Fibroblast of gingiva (primary cell): ENCODE measurements at regions not wholly inside any gene's neighbourhood (a gene's known extent, or its start where the extent isn't known, plus 50 kb on each side); places are given as distances from the start of the nearest gene placed in this dataset.

Experiments used
- DNase-seq: peaks from one replicate; pipeline ENCODE4 v3.0.0-alpha.2; 2011; ENCODE audit warnings: low read depth

DNA sequence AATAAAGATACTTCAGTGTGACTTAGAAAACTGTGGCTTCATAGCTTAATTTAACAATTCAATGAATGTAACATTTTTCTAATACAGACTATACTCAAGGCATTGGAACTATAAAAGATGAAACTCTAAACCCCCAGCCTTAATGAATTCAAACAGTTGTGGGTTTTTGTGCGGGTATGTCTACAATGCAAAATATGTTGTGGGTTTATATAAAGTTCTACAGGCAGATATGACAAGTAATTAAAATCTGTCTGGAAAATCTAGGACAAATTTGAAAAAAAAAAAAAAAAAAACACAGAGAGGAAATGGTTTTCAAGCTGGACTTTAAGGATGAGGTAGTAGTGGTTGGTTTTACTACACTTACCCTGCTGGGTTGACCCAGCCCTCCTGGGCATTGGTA is 467.5 kb upstream of the TLE4 start:
- DNase-seq = no peak

DNA sequence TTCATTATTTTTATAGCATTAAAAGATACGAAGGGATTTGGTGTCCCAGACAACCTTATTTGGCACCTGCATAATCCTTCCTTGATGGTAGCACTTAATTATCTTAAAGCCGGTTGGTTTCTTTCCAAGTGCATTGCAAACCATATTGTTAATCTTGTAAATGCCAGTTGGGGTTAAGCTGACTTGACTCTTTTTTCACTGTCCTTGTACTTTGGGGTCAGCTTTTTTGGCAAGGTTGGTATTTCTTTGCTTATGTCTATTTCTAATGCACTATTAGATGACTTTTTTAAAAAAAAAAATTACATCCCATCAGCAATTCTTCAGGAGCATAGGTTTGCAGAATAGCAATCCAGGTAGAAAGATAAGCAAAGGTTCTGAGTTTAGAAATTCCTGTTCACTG is 466.8 kb upstream of the TLE4 start:
- no peak for DNase-seq

DNA sequence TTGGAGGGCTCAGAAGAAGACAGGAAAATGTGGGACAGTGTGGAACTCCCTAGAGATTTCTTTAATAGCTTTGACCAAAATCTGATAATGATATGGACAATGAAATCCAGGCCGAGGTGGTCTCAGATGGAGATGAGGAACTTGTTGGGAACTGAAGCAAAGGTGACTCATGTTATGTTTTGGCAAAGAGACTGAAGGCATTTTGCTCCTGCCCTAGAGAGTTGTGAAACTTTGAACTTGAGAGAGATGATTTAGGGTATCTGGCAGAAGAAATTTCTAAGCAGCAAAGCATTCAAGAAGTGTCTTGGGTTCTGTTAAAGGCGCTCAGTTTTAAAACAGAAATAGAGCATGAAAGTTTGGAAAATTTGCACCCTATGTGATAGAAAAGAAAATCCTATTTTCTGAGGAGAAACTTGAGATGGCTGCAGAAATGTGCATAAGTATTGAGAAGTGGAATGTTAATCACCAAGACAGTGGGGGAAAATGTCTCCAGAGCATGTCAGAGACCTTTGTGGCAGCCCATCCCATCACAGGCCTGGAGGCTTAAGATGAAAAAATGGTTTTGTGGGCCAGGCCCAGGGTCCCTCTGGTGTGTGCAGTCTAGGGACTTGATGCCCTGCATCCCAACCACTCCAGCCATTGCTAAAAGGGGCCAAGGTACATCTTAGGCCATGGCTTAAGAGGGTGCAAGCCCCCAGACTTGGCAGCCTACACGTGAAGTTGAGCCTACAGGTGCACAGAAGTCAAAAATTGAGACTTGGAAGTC is 463.7 kb upstream of the TLE4 start:
- DNase-seq = peak; percentile 11

DNA sequence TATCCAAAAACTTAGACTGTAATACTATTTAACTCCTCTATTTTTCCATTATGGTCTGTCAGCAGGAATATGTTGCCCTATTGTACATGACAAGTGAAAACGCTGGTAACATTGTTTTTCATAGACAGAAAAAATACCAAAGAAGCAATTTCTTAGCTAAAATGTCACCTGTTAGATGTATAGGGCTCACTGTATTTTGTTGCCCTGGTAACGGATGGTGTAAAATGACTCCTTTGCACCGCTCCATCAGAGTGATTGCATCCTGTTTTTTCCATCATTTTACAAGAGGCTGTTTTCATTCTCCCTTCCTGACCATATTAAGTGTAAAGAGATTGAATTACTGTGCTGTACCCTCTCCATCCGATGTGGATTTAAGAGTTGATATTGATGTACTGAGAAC is 460.1 kb upstream of the TLE4 start:
- DNase-seq = no peak

DNA sequence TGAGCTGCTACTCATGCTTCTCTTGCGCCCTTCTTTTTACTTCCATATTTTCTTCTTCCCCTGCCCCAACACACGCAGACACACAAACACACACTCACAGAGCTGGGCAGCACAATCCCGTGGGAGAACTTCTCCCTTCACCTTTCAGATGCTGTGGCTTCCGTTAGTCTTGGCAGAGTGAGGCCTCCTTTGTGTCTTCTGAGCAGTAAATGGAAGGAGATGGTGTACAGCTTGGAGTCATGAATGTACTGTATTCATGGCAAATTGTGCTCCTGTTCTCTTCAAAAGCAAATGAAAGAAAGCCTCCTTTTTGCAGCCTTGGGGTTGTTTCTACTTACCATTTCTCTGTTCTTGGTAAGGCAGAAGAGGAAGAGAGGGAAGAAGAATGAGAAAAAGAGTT is 456.6 kb upstream of the TLE4 start:
- no peak for DNase-seq

DNA sequence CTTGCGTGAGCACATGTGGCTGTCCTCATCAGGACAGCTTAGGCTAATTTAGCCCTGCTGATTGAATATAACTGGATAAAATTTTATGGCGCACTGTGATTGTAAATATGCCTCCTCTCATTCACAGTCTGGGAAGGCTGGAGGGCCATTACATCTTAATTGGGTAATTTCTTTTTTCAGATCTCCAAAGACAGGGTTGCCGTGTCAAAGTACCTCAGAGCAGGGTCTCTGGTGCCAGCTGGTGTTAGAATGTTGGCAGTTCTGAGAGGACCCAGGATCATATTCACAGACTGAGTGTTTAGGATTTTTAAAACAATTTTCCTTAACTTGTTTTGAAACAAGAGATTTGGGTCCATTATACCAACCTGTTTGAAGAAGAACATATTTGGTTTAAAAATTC is 455.7 kb upstream of the TLE4 start:
- DNase-seq = no peak

DNA sequence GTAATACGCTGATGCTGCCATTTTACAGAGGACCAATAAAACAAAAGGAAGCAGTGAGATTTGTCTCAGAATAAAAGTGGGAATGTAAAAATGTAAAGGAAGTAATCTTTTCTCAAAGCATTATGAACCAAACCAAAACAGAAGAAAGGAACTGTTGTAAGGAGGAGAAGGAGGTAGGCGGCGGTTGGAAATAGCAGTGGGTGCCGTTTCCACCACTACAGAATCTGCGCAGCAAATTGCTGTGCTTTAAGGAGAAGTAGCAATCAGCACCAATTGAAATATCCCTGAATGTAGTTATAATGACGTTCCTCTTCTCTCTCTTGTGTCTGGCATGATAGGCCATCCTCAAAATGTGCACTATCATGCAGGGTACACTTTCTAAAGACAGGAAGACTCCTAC is 455.1 kb upstream of the TLE4 start:
- DNase-seq = no peak

DNA sequence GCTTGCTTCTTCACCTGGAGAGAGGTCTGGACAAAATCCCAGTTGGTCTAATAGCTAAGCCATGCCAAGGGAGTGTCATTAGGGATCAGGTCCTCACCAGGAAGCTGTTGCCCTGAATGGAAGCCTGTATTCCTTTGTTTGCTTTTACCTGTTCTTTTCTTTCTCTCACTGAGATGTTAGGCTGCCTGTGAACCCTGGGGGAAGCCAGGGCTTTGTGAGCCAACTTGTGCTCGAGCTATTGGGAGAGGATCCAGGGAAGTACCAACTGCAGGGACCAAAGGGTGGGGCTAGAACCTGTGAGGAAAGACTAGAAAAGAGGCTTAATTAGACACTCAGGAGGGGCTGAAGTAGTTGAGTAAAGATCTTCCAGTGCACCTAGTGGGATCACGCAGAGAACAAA is 451.2 kb upstream of the TLE4 start:
- DNase-seq = no peak

DNA sequence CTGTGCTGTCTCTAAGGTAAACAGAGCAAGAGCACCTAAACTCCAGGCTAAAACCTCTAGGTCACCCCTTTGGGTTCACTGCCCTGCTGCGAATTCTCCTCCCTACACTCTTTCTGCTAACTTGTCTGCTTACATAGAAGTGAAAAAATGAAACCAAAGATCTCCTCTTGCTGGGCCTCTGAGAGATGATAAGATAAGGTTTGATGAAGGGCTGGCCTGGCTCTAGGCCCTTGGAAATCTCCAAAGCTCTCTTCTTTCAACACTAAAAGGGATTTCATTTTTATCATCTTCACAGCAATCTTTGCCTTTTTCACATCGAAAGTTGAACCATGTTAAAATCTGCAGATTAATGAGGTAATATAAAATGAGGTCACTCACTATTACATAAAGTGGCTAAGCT is 450.8 kb upstream of the TLE4 start:
- no peak for DNase-seq

DNA sequence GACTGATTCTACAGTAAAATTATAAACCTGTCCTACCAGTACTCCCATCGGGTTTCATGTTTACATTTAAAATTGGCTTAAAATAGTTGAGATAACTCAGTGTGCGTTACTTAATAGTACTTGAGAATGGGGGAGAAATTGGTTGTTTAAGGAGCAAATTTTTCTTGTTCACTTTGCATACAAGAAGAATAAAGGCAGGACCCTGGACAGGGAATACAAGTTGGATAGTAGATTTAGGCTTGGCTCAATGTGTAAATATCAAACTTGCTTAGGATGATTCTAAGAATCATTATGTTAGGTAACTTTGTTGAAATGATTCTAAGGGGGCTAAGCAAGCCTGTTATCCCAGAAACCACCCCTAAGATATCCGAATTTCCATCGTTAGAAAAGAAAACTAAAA is 448.4 kb upstream of the TLE4 start:
- no peak for DNase-seq

DNA sequence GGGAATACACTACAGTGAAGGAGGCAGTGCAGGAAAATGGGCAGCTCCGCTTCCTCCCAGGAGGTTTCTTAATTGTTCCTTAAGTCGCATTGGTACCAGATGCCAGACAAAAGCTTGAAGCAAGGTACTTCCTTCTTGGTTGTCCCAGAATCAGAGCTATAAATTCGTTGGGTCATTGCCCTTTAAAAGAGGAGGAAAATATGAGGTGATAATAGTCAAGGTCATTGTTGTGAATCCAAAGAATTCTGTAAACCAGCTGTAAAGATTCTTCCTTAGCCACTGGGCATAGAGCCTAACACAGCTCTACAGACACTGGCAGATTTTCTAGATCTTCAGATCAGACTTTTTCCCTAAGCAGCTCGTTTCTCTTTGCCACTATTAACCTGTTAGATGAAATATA is 444.1 kb upstream of the TLE4 start:
- no peak for DNase-seq

DNA sequence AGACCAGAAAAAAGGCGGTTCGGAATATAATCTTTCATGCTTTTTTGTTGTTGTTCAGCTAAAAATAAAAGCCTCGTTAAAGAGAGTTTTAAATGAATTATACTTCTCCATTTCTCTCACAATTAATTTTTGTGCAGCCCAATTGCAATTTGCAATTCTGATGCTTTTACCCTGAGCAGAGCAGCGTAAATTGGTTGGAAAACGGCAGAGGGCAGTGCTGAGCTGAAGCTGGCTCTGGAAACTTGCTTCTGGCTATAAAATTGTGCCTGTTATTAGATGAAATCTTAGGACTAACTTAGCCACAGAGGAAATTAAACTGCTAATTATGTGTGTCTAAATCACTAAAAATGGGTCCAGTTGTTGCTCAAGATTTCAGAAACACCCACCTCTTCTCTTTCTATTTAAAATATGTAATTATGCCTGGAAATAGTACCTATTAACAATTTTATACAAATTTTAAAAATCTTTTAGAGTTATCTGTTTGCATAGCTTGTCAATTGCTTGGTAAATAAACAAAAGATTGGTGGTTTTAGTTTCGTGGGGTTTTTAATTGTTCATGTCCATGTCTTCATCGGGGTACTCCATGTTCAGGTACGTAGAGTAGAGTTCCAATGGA is 441.8 kb upstream of the TLE4 start:
- DNase-seq = peak; percentile 44

DNA sequence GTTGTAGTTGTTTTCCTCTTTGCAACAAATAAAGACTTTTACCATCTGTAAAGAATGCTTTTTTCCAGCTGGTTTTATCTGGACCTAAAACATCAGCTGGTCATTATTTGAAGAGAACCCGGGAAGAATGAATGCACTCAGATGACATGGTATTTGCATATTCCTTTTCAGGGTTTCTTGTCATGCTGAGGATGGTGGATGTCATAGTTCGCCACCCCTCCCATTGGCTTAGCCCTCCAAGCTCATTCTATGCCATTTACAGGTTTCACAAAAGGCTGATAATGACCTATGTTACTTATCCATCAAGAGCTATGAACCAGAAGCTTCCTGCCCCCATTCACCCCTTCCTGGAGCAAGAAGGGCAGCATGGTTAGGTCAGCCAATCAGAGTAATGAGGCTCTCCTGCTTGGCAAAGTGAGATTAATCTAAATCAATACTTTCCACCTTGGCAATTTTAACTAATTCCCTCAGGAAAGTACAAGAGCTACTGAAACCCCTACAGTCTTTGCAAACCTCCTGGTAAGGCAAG is 440.5 kb upstream of the TLE4 start:
- DNase-seq = no peak

DNA sequence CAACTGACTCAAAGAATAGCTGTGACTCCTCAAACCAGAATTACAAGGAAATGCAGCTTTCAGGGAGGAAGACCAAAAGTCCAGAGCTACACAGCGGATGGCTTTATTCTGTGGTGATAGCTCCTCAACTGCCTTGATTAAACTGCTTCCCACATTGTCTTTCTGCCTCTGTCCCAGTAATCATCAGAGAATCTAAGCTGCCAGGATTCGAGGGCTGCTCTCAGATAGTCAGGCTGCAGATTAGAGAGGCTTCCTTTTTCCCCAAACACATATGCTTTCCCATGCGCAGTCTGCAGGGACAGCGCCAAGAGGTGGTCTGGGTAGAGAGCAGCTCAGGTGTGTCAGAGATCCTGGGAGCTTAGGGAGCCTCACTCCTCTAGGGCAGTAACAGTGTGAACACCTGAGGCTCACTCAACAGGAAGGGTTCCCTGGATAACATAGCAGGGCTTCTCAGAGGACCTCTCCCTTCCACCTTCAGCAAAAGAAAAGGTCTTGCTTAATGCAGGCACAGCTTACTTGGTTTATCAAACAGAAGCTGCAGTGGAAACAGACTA is 439.9 kb upstream of the TLE4 start:
- DNase-seq = no peak

DNA sequence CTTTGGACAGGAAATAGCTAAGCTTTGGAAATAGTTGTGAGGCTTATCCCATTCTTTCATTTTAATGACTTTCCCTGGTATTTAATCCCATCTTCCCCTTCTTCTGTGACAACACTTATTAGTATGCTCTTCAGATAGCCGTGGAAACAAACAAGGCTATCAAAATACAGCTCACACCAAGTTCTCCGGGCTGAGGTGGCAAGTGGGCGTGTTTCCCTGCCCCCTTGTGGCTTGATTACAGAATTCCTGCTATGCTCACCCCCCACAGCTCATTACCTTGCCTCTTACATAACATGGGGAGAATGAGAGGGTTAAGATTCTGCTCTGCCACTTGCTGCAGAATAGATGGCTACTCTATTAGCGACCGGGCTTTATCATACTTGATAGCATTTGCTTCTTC is 437.1 kb upstream of the TLE4 start:
- no peak for DNase-seq

DNA sequence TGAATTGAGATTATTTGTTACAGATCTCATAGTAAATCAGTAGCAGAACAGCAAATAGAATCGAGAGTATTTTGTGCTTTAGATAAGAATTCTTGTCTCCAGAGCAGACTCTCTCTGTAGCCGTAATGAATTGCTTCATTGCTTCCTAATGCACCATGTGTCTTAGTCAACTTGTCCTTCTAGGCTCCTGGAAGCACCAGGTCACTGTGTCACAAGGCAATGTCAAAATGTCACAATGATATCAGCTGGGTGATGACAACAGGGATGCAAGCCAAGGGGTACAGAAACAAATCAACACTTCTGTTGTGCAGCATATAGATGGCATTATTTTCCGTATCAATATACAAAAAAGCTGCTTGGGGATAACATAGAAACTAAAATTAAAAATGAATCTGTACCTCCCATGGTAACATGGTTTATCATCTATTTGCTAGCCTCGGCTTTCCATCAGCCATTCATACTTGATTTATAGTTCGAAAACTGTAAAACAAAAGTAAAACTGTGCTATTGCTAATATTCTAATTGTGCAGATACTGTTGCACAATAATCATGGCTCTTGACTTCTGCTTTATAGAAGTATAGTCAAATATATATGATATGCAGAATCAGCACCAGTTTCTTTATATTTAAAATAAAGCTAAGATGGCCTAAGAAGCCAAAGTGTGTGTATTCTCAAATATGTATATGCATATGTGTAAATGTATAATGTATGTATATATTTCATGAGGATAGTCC is 435.9 kb upstream of the TLE4 start:
- DNase-seq = no peak

DNA sequence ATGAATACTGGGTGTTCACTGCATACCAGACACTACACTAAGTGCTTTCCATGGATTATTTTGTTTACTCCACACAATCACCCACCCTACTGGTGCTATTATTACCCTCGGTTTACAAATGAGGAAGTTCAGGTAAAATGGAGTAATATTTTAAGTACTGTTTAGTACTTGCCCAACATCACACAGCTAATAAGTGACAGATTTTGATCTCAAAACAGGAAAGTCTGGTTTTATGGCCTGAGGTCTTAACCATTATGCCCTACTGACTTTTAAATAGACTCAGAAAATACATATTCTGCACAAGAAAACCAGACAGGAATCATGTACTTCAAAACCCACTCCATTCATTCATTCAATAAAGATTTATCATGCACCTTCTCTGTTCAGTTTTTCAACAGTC is 431.0 kb upstream of the TLE4 start:
- DNase-seq = no peak

DNA sequence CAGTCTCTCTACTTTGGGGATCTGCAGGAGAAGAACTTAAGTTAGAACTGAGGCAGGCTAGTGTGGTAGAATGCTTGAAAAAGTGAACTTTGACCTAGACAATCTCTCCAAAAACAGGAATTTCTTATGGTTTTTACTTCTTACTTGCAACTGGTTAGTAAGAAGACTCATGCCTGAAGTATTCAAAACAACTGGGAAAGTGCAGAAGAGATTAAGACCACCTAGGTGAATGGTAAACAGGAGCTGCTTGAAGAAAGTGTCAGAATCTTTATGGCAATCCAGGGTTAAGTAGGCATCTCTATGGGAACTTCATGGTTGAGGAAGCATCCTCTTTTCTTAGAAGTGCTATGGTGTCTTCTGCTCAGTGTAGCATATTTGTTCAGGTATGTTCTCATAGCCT is 428.6 kb upstream of the TLE4 start:
- DNase-seq = no peak

DNA sequence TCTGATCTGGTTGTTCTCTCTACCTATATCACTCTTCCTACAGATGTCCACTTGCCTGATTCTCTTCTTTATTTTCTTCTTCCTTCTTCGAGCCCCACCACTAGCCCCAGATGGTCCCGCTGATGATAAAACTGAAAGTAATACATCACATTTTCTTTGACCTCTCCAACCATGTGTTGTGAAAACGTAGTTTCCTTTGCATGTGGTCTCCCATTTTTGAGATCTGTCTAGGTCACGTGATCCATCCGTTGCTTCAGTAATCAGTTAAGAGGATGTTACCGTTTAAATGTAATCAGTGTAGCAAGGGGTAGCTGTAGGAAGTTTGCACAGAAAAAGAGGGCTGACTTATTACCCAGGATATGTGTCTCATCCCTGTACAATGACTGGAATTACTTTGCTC is 426.3 kb upstream of the TLE4 start:
- no peak for DNase-seq

DNA sequence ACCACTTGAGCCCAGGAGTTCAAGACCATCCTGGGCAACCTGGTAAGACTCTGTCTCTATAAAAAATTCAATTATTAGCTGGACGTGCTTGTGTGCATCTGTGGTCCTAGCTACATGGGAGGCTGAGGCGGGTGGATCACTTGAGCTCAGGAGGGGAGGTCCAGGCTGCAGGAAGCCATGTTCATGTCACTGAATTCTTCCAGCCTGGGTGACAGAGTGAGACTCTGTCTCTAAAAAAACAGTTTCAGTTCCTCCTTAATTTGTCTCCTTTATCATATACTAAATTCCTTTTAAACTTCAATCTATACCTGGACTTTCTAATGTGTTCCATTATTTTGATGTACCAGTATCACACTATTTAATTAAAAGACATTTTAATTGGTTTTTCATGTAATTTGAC is 422.2 kb upstream of the TLE4 start:
- no peak for DNase-seq

DNA sequence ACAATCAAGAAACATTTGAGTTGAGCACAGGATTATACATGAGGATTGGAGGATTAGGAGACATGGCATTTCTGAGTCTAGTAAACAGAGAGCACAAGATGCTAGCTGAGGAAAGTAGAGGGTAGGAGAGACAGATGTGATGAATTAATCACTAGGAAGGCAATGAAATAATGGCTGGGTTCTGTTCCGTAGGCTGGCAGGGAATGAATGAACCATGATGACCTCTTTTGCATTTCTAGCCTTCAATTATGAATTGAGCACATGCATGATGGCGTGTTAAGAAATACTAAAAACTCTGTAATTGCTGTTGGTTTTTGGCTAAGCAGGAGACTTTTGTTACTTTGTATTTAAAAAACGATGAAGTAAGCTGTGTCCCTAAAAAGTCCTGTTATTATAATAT is 420.0 kb upstream of the TLE4 start:
- DNase-seq = no peak

DNA sequence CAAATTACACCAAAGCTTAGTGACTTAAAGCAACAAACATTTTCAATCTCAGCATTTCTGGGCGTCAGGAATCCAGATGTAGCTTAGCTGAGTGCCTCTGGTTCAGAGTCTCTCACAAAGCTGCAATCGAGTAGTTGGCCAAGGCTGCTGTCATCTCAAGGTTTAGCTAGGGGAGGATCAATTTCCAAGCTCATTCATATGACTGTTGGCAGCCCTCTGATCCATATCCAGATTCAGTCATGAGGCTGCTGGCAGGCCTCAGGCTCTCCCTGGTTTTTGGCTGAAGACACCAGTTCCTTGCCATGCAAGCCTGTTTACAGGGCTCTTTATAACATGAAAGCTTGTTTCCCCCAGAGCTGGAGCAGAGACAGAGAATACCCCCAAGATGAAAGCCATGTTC is 419.5 kb upstream of the TLE4 start:
- peak; percentile 35 for DNase-seq

DNA sequence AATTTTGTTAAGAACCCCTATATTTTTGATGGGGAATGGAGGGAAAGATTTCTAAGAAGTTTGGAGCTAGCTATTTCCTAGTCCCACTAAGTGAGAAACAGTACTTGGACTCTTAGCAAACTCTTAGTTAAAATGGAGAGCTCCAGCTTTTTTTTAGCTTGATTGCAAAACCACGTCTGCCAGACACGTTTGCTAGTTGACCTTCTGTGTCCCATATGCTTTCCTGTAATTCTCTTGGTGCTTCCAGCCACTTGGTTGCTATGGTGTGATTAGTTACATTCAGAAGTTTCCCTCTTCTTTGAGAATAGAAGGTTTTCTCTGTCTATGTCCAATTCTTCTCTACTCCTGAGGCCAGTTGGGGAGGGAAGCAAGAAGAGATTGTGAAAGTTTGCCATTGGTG is 417.0 kb upstream of the TLE4 start:
- DNase-seq = peak; percentile 44
